ENCODE measurements at regions not wholly inside any gene's neighbourhood (a gene's known extent, or its start where the extent isn't known, plus 50 kb on each side); places are given as distances from the start of the nearest gene placed in this dataset.
"Not testable (repeated sequence)": the region's sequence is repeated elsewhere in the genome, so short reads cannot be mapped to it uniquely, and the experiment has no call there.

DNA sequence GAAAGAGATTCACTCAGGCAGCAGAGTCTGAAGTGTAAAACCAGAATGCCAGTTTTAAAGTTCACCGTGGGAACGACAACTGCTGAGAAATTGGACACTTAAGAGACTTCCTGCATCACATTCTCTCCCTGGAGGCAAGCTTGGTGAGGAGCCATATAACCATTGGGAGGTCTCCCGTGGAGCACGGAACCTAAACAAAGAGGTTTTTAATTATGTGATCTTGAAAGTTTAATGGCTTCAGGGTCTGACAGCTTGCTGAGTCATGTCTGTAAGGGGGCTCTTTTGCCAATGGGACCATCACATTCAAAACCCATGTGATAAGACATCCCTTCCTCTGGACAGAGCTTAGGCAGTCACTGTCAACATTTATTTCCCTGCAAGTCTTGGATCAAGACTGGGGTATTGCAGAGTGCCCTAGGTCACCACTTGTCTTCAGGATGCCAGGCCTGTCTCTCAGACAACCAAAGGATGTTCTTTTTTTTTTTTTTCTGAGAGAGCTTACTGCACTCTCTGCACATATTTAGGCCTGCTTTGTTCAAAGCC is 674.4 kb downstream of the TYW1 start:
- H3K27me3 ChIP-seq, result no peaks in the 10 kb centered on the region
- DNase-seq, result no peak
- TF ChIP-seq, protein P1, sequence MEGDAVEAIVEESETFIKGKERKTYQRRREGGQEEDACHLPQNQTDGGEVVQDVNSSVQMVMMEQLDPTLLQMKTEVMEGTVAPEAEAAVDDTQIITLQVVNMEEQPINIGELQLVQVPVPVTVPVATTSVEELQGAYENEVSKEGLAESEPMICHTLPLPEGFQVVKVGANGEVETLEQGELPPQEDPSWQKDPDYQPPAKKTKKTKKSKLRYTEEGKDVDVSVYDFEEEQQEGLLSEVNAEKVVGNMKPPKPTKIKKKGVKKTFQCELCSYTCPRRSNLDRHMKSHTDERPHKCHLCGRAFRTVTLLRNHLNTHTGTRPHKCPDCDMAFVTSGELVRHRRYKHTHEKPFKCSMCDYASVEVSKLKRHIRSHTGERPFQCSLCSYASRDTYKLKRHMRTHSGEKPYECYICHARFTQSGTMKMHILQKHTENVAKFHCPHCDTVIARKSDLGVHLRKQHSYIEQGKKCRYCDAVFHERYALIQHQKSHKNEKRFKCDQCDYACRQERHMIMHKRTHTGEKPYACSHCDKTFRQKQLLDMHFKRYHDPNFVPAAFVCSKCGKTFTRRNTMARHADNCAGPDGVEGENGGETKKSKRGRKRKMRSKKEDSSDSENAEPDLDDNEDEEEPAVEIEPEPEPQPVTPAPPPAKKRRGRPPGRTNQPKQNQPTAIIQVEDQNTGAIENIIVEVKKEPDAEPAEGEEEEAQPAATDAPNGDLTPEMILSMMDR (IDR thresholded peaks at IDR 0.05; ENCODE audit: low read depth, low read length), result no peak
- H3K36me3 ChIP-seq, result no peaks in the 10 kb centered on the region
- no peaks in the 10 kb centered on the region for H3K4me1 ChIP-seq
- H3K9me3 ChIP-seq, result no peaks in the 10 kb centered on the region
- no peak overlapping the region for H3K4me3 ChIP-seq (ENCODE audit: low read depth, low read length)

DNA sequence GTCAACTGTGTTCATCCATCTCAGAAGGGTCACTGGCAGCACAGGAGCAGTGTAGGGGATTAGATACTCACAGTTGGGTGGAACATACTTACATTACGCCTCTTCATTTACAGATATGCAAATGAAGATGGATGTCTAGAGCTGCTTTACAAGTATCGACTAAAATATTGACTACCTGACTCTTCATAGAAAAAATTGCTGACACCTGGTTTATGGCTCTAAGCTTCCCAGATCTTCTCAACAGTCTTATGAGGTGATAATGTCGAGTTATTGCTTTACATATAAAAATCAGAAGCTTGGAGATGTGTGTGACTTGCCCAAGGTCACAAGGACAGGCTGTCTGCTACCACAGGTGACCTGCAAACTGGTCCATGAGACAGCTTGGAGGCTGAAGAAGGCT is 677.2 kb downstream of the TYW1 start:
- H3K4me3 ChIP-seq (ENCODE audit: low read depth, low read length), result no peak overlapping the region
- no peak for DNase-seq

DNA sequence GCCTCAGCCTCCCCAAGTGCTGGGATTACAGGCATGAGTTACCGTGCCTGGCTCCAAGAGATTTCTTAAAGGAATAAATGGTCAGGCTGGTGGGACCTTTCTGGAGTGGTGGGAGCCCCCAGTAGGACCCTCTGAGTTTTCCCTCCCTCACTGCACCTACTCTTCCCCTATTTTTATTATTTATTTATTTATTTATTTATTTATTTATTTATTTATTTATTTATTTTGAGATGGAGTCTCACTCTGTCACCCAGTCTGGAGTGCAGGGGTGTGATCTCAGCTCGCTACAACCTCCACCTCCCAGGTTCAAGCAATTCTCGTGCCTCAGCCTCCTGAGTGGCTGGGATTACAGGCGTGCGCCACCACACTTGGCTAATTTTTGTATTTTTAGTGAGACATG is 678.2 kb downstream of the TYW1 start:
- H3K27me3 ChIP-seq; H3K36me3 ChIP-seq; H3K4me3 ChIP-seq (ENCODE audit: low read depth, low read length); H3K9me3 ChIP-seq; DNase-seq; H3K4me1 ChIP-seq: not testable (repeated sequence)

More for the DNA sequence above, 677.2 kb downstream of the TYW1 start:
- Histone ChIP-seq H3K4me1 (no peaks in the 10 kb centered on the region), H3K36me3 (no peaks in the 10 kb centered on the region), H3K27me3 (no peaks in the 10 kb centered on the region), H3K9me3 (no peaks in the 10 kb centered on the region)
- TF ChIP-seq, protein P1 (IDR thresholded peaks at IDR 0.05; ENCODE audit: low read depth, low read length), result no peak

DNA sequence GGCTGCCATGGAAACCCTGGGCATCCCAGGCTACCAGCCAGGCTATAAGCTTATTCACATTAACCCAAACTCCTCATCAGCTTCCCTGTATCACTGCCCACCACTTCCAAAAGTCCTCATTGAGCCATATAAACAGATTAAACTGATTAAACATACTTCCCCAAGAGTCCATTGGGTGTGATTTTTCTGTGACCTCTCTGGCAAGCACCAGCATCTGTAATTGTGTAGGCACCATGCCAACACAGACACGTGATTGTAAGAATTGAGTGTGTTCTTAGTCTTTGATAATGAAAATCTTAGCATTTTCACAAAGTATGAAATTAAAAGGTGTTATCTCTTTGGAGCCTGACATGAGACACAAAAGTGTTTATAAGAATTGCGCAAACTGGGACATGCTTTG is 679.3 kb downstream of the TYW1 start:
- DNase-seq, result no peak
- no peaks in the 10 kb centered on the region for H3K9me3 ChIP-seq
- H3K27me3 ChIP-seq, result no peaks in the 10 kb centered on the region
- no peaks in the 10 kb centered on the region for H3K4me1 ChIP-seq
- H3K36me3 ChIP-seq, result no peaks in the 10 kb centered on the region
- TF ChIP-seq, protein P1 (IDR thresholded peaks at IDR 0.05; ENCODE audit: low read depth, low read length), result no peak
- no peak overlapping the region for H3K4me3 ChIP-seq (ENCODE audit: low read depth, low read length)

DNA sequence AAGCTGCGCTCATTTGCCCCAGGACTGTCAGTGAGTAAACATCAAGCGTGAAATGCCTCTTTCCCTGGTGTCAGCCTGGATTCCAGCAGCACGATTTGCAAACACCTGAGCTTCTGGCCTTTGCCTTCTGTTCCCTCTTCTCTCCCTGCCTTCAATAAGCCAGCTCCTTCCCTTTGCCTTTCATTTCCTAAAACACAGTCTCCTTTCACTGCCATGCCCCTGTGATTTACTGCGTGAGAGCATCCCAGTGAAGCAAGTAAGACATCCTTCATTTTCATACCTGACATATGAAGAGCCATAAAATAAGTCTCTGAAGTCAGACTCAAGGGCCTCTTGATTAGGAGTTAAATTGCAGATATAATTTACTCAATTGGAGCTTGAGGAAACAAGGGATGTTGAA is 681.8 kb downstream of the TYW1 start:
- Histone ChIP-seq H3K4me1 (no peaks in the 10 kb centered on the region), H3K9me3 (no peaks in the 10 kb centered on the region), H3K27me3 (no peaks in the 10 kb centered on the region), H3K4me3 (ENCODE audit: low read depth, low read length) (no peak overlapping the region), H3K36me3 (no peaks in the 10 kb centered on the region)
- DNase-seq, result no peak
- TF ChIP-seq, protein P1 (IDR thresholded peaks at IDR 0.05; ENCODE audit: low read depth, low read length), result no peak

DNA sequence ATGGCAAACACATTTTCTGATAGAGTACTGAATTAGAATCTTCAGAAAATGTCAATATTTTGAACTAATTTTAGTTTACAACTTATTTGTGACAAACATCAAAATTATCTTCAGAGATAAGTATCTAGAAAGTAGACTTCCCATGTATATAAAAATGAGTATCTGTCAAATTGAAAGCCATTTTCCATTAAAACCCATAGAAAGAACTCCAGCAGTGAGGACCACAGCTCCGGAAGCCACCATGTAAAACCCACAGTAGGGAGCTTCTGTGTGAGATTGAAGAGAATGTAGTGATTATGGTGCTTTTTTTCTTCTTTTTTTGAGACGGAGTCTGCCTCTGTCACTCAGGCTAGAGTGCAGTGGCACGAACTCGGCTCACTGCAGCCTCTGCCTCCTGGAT is 687.0 kb downstream of the TYW1 start:
- Histone ChIP-seq H3K4me1 (no peaks in the 10 kb centered on the region), H3K27me3 (no peaks in the 10 kb centered on the region), H3K9me3 (no peaks in the 10 kb centered on the region), H3K36me3 (no peaks in the 10 kb centered on the region), H3K4me3 (ENCODE audit: low read depth, low read length) (no peak overlapping the region)
- DNase-seq, result no peak
- TF ChIP-seq, protein P1 (IDR thresholded peaks at IDR 0.05; ENCODE audit: low read depth, low read length), result no peak

DNA sequence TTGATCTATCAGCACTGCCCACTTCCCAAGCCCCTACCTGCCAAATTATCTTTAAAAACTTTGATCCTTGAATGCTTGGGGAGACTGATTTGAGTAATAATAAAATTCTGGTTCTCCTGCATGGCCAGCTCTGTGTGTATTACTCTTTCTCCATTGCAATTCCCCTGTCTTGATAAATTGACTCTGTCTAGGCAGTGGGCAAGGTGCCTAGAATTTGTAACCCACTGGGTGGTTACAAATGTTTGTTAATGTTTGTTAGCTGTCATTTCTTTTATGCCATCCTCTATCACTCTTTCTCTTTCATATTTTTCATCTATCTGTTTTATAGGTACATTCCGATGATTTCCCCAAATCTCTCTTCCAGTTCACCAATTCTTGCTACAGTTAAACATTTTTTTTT is 694.1 kb downstream of the TYW1 start:
- Histone ChIP-seq H3K27me3 (no peaks in the 10 kb centered on the region), H3K4me3 (ENCODE audit: low read depth, low read length) (no peak overlapping the region), H3K36me3 (no peaks in the 10 kb centered on the region), H3K9me3 (no peaks in the 10 kb centered on the region), H3K4me1 (no peaks in the 10 kb centered on the region)
- no peak for DNase-seq
- TF ChIP-seq, protein P1 (IDR thresholded peaks at IDR 0.05; ENCODE audit: low read depth, low read length), result no peak
